ENCODE measurements at regions not wholly inside any gene's neighbourhood (a gene's known extent, or its start where the extent isn't known, plus 50 kb on each side); places are given as distances from the start of the nearest gene placed in this dataset.

DNA sequence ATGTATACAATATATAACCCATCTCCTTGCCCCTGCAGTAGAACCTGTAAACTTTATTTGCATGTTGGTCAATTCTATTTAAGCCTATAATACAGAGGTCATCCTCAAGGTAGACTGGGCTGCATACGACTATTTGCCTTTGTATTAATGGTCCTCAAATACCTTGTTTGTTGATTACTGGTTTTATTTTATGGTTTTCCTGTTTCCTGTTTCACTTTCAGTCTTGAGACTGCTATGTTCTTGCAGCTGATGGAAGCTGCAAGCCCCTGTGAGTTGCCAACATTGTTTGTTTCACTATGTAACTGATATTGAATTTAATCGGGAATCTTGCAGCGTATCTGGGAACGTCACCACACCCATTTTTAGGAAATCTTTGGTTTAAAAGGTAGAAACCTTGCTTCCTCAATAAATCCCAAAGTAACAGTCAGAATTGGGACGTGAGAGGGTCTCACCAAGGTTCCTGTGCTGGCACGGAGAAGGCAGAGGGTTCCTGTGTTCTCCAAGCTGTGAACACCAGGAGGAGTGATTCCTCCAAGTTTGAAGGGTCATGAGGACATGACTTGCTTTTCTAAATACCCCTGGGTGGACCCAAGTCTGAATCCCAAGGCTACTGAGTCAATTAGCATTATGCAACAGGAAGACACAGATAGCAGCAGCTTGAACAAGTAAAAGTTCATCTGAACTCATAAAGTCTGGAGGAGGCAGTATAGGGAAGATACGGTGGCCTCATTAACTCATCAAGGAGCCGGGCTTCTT lies 110.6 kb upstream of the PNPLA4 start:
- TF ChIP-seq POLR2AphosphoS5 (IDR thresholded peaks at IDR 0.05) = no peak
- TF ChIP-seq, protein P1, sequence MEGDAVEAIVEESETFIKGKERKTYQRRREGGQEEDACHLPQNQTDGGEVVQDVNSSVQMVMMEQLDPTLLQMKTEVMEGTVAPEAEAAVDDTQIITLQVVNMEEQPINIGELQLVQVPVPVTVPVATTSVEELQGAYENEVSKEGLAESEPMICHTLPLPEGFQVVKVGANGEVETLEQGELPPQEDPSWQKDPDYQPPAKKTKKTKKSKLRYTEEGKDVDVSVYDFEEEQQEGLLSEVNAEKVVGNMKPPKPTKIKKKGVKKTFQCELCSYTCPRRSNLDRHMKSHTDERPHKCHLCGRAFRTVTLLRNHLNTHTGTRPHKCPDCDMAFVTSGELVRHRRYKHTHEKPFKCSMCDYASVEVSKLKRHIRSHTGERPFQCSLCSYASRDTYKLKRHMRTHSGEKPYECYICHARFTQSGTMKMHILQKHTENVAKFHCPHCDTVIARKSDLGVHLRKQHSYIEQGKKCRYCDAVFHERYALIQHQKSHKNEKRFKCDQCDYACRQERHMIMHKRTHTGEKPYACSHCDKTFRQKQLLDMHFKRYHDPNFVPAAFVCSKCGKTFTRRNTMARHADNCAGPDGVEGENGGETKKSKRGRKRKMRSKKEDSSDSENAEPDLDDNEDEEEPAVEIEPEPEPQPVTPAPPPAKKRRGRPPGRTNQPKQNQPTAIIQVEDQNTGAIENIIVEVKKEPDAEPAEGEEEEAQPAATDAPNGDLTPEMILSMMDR (IDR thresholded peaks at IDR 0.05) = no peak
- TF ChIP-seq EP300 (IDR thresholded peaks at IDR 0.05) = no peak
- no peak for TF ChIP-seq POLR2A (IDR thresholded peaks at IDR 0.05)
